Brain microvascular endothelial cell (primary cell): ENCODE measurements at regions not wholly inside any gene's neighbourhood (a gene's known extent, or its start where the extent isn't known, plus 50 kb on each side); places are given as distances from the start of the nearest gene placed in this dataset.

Experiments
- DNase-seq: peaks from one replicate; pipeline ENCODE4 v3.0.0-alpha.2; 2020
- H3K27ac ChIP-seq: fragments of 250-450 bp; sonication (Bioruptor Pico); 2 replicates; pipeline ENCODE4 v1.5.1; 2020; ENCODE audit warnings: mild to moderate bottlenecking, moderate library complexity
- H3K27me3 ChIP-seq: fragments of 250-450 bp; sonication (Bioruptor Pico); replicated peaks from 2 replicates; pipeline ENCODE4 v1.5.1; 2020; ENCODE audit warnings: mild to moderate bottlenecking
- H3K36me3 ChIP-seq: fragments of 250-450 bp; sonication (Bioruptor Pico); replicated peaks from 2 replicates; pipeline ENCODE4 v1.5.1; 2020; ENCODE audit warnings: mild to moderate bottlenecking
- H3K4me3 ChIP-seq: 2 replicates; pipeline ENCODE4 v1.5.1; 2011; ENCODE audit warnings: low read depth, mild to moderate bottlenecking, control low read depth, low read length, moderate library complexity
- CTCF ChIP-seq: IDR thresholded peaks from 2 replicates; pipeline ENCODE4 v1.5.1; 2011; ENCODE audit warnings: low read depth, mild to moderate bottlenecking, moderate library complexity, low read length, control low read depth, inconsistent platforms; ENCODE audit errors: missing control alignments
- in situ Hi-C: cut with HindIII; loops from 2 replicates; pipeline ENCODE4 v1.10.0; 2017; ENCODE audit warnings: low sequenced_read_pairs, low pct_ligation_motif_present

GRCh38 chr3:25897019-25897418 lies 107.1 kb downstream of the OXSM start:
- in situ Hi-C loops: no loop called here
- Histone ChIP-seq H3K27ac (no peak overlapping the region), H3K27me3 (no peaks in the 10 kb centered on the region), H3K36me3 (no peaks in the 10 kb centered on the region), H3K4me3 (no peak overlapping the region)
- peak; percentile 47 for TF ChIP-seq CTCF
- DNase-seq: peak; percentile 9

- Histone ChIP-seq H3K27ac (no peak overlapping the region), H3K36me3 (no peaks in the 10 kb centered on the region), H3K4me3 (no peak overlapping the region), H3K27me3 (no peaks in the 10 kb centered on the region)
- TF ChIP-seq CTCF: no peak
- in situ Hi-C loops: no loop called here
- DNase-seq: no peak
Measured at GRCh38 chr3:25899352-25900101, 109.6 kb downstream of the OXSM start.

GRCh38 chr3:25900161-25900560 lies 110.3 kb downstream of the OXSM start:
- in situ Hi-C loops: no loop called here
- DNase-seq: no peak
- Histone ChIP-seq H3K27ac (no peak overlapping the region), H3K36me3 (no peaks in the 10 kb centered on the region), H3K27me3 (no peaks in the 10 kb centered on the region), H3K4me3 (no peak overlapping the region)
- TF ChIP-seq CTCF: no peak

GRCh38 chr3:25901796-25902195 lies 111.9 kb downstream of the OXSM start:
- Histone ChIP-seq H3K27me3 (no peaks in the 10 kb centered on the region), H3K4me3 (no peak overlapping the region), H3K36me3 (no peaks in the 10 kb centered on the region), H3K27ac (no peak overlapping the region)
- in situ Hi-C loops: no loop called here
- no peak for TF ChIP-seq CTCF
- DNase-seq: no peak

GRCh38 chr3:25902586-25902985 lies 112.7 kb downstream of the OXSM start:
- Histone ChIP-seq H3K36me3 (no peaks in the 10 kb centered on the region), H3K4me3 (no peak overlapping the region), H3K27me3 (no peaks in the 10 kb centered on the region), H3K27ac (no peak overlapping the region)
- DNase-seq: no peak
- in situ Hi-C loops: no loop called here
- TF ChIP-seq CTCF: no peak
